ENCODE measurements at regions not wholly inside any gene's neighbourhood (a gene's known extent, or its start where the extent isn't known, plus 50 kb on each side); places are given as distances from the start of the nearest gene placed in this dataset.

GRCh38 chr7:118559207-118559606 lies 334.7 kb downstream of the ANKRD7 start:
- Histone ChIP-seq H2BK20ac (ENCODE audit: low read depth, low read length) (no peak overlapping the region), H3K9me3 (ENCODE audit: control insufficient read depth, insufficient read depth, low read length) (peaks cover 3% of the 10 kb centered on the region), H2AFZ (replicated peaks; ENCODE audit: low read length, poor library complexity) (no peak overlapping the region), H4K91ac (ENCODE audit: insufficient read depth, low read depth, low read length) (no peak overlapping the region), H4K8ac (ENCODE audit: low read depth in 2 of 2, low read length in 2 of 2) (no peak overlapping the region), H2BK15ac (ENCODE audit: low read depth, low read length) (no peak overlapping the region), H2AK9ac (replicated peaks; ENCODE audit: low read depth, low read length, poor library complexity) (no peak overlapping the region), H3K4me1 (ENCODE audit: control insufficient read depth, insufficient read depth, low read length) (no peaks in the 10 kb centered on the region), H2BK120ac (ENCODE audit: low read depth, low read length) (no peak overlapping the region), H3K27me3 (ENCODE audit: control insufficient read depth, insufficient read depth, low read length) (no peaks in the 10 kb centered on the region), H3K23ac (ENCODE audit: low read depth, low read length) (no peak overlapping the region), H3K56ac (ENCODE audit: extremely low read depth, insufficient read depth, low read length) (no peak overlapping the region), H3K9ac (ENCODE audit: low read depth, low read length) (no peak overlapping the region), H3K79me1 (ENCODE audit: low read depth in 1 of 2, low read length in 2 of 2) (no peaks in the 10 kb centered on the region), H3K4me2 (ENCODE audit: low read depth, low read length) (no peak overlapping the region), H3K4me3 (ENCODE audit: insufficient read depth, low read depth, low read length) (no peak overlapping the region), H3K27ac (ENCODE audit: insufficient read depth, low read length) (no peak overlapping the region), H4K20me1 (ENCODE audit: insufficient read depth, low read length) (no peaks in the 10 kb centered on the region), H3K18ac (ENCODE audit: low read depth, low read length) (no peak overlapping the region), H2BK5ac (ENCODE audit: low read depth, low read length, poor library complexity, severe bottlenecking) (no peak overlapping the region), H3K4ac (ENCODE audit: low read depth, low read length) (no peak overlapping the region), H3K36me3 (ENCODE audit: control insufficient read depth, insufficient read depth, low read length) (no peaks in the 10 kb centered on the region), H4K5ac (ENCODE audit: low read depth, low read length) (no peak overlapping the region), H2AK5ac (ENCODE audit: low read depth, low read length) (no peak overlapping the region), H3K9me1 (ENCODE audit: insufficient read depth, low read length) (no peaks in the 10 kb centered on the region), H3K14ac (replicated peaks; ENCODE audit: low read depth, low read length) (no peak overlapping the region)
- no CpG with 5 or more reads among the region's 1 CpG for WGBS, 2 experiments (ENCODE audit: extremely low coverage in 2 of 2, insufficient read length in 1 of 2)
- ChIA-PET POLR2A (ENCODE audit: unreplicated experiment) (no interaction called here), CTCF (interaction anchor here (0.6 kb wide), 1 partner anchor 14 kb away, joined by 3 read pairs; no protein-coding TSS in a partner anchor)
- dilution Hi-C loops (cut with HindIII; ENCODE audit: low sequenced_read_pairs, unreplicated experiment) = no loop called here
- ATAC-seq (ENCODE audit: low read depth) (no peak), DNase-seq (no peak)
- in situ Hi-C loops (cut with MboI; ENCODE audit: low sequenced_read_pairs) = no loop called here
- no peak for TF ChIP-seq POLR2A (IDR thresholded peaks at IDR 0.05; ENCODE audit: low read depth, low read length)
- TF ChIP-seq NFE2L2 (IDR thresholded peaks at IDR 0.05; ENCODE audit: low read depth, low read length) = no peak
- no peak for TF ChIP-seq MAFK (IDR thresholded peaks at IDR 0.05; ENCODE audit: low read depth, low read length)
- no peak for TF ChIP-seq MAZ (IDR thresholded peaks at IDR 0.05; ENCODE audit: borderline replicate concordance, low read depth, low read length)
- no peak for TF ChIP-seq SMC3 (IDR thresholded peaks at IDR 0.05; ENCODE audit: low read depth, low read length)
- TF ChIP-seq ELK1 (IDR thresholded peaks at IDR 0.05; ENCODE audit: borderline replicate concordance, low read depth, low read length) = no peak
- TF ChIP-seq RAD21 (IDR thresholded peaks at IDR 0.05; ENCODE audit: low read length) = no peak
- no peak for TF ChIP-seq CHD1 (IDR thresholded peaks at IDR 0.05; ENCODE audit: low read depth, low read length)
- no peak for TF ChIP-seq CTCF (conservative IDR thresholded peaks at IDR 0.05; ENCODE audit: low read depth, low read length)
- TF ChIP-seq BHLHE40 (IDR thresholded peaks at IDR 0.05; ENCODE audit: low read depth, low read length) = no peak
- no peak for TF ChIP-seq USF2 (IDR thresholded peaks at IDR 0.05; ENCODE audit: low read depth, low read length)
- no peak for TF ChIP-seq MXI1 (IDR thresholded peaks at IDR 0.05; ENCODE audit: borderline replicate concordance, low read depth, low read length)
- TF ChIP-seq CEBPB (IDR thresholded peaks at IDR 0.05; ENCODE audit: low read depth, low read length) = no peak
- TF ChIP-seq RFX5 (IDR thresholded peaks at IDR 0.05; ENCODE audit: low read depth, low read length) = no peak
- no peak for TF ChIP-seq RCOR1 (IDR thresholded peaks at IDR 0.05; ENCODE audit: insufficient replicate concordance, low read length)
- no peak for TF ChIP-seq FOS (IDR thresholded peaks at IDR 0.05; ENCODE audit: low read depth, low read length)
- BruUV-seq (replicated peaks) = no TSS peak
- intact Hi-C loops (cut with micrococcal nuclease) = no loop called here

Measured in IMR-90 (cell line).